DOHH2 (cell line): ENCODE measurements at regions not wholly inside any gene's neighbourhood (a gene's known extent, or its start where the extent isn't known, plus 50 kb on each side); places are given as distances from the start of the nearest gene placed in this dataset.

Source experiments
- H3F3A ChIP-seq: fragments of 200-600 bp; sonication (generic), shearing (Covaris generic); 2 replicates; pipeline ENCODE4 v1.6.0; 2016; ENCODE audit warnings: antibody characterized with exemption, mild to moderate bottlenecking; ENCODE audit not compliant: control insufficient read depth, insufficient read depth
- H3K27ac ChIP-seq: fragments of 200-600 bp; sonication (generic); 2 replicates; pipeline ENCODE4 v1.5.1; 2014; ENCODE audit warnings: low read depth, mild to moderate bottlenecking, low read length, moderate library complexity
- H3K27me3 ChIP-seq: fragments of 200-600 bp; sonication (generic); 2 replicates; pipeline ENCODE4 v1.6.1; 2014; ENCODE audit warnings: mild to moderate bottlenecking, low read length, mixed read lengths; ENCODE audit not compliant: control insufficient read depth
- H3K36me3 ChIP-seq: fragments of 200-600 bp; sonication (generic); 2 replicates; pipeline ENCODE4 v1.6.1; 2014; ENCODE audit warnings: mild to moderate bottlenecking, low read length, moderate library complexity, mixed read lengths; ENCODE audit not compliant: control insufficient read depth
- H3K4me1 ChIP-seq: fragments of 200-600 bp; sonication (generic); 2 replicates; pipeline ENCODE4 v1.6.1; 2014; ENCODE audit warnings: mild to moderate bottlenecking, low read length, mixed read lengths; ENCODE audit not compliant: control insufficient read depth
- H3K4me2 ChIP-seq: fragments of 200-600 bp; sonication (generic); 2 replicates; pipeline ENCODE4 v1.6.0; 2014; ENCODE audit warnings: mild to moderate bottlenecking, low read length, moderate library complexity
- H3K4me3 ChIP-seq: fragments of 200-600 bp; sonication (generic); 2 replicates; pipeline ENCODE4 v1.5.1; 2014; ENCODE audit warnings: mild to moderate bottlenecking, low read length, mixed read lengths
- H3K79me2 ChIP-seq: fragments of 200-600 bp; sonication (generic); 2 replicates; pipeline ENCODE4 v1.6.1; 2014; ENCODE audit warnings: mild to moderate bottlenecking, low read length, mixed read lengths; ENCODE audit not compliant: control insufficient read depth
- H3K9me2 ChIP-seq: fragments of 200-600 bp; sonication (generic); replicated peaks from 2 replicates; pipeline ENCODE4 v1.6.1; 2014; ENCODE audit warnings: mild to moderate bottlenecking, low read length, mixed read lengths; ENCODE audit not compliant: control insufficient read depth
- H3K9me3 ChIP-seq: fragments of 200-600 bp; sonication (generic); 2 replicates; pipeline ENCODE4 v1.6.1; 2014; ENCODE audit warnings: antibody characterized with exemption, low read length, mixed read lengths; ENCODE audit not compliant: control insufficient read depth, insufficient read depth
- H4K20me1 ChIP-seq: fragments of 200-600 bp; sonication (generic); 2 replicates; pipeline ENCODE4 v1.6.0; 2014; ENCODE audit warnings: low read depth, mild to moderate bottlenecking, antibody characterized with exemption, low read length, moderate library complexity; ENCODE audit not compliant: control insufficient read depth, insufficient read depth
- EZH2phosphoT487 ChIP-seq: fragments of 200-600 bp; sonication (generic); IDR thresholded peaks from 2 replicates; pipeline ENCODE4 v1.6.1; 2017; ENCODE audit warnings: borderline replicate concordance, mild to moderate bottlenecking, antibody characterized with exemption, low read length, moderate library complexity, mixed read lengths
- TF ChIP-seq, protein P1 (sequence below): fragments of 200-600 bp; sonication (generic); IDR thresholded peaks from one replicate; pipeline ENCODE4 v1.5.1; 2014; ENCODE audit warnings: antibody characterized with exemption, mild to moderate bottlenecking, low read depth, low read length; ENCODE audit not compliant: poor library complexity, severe bottlenecking

DNA sequence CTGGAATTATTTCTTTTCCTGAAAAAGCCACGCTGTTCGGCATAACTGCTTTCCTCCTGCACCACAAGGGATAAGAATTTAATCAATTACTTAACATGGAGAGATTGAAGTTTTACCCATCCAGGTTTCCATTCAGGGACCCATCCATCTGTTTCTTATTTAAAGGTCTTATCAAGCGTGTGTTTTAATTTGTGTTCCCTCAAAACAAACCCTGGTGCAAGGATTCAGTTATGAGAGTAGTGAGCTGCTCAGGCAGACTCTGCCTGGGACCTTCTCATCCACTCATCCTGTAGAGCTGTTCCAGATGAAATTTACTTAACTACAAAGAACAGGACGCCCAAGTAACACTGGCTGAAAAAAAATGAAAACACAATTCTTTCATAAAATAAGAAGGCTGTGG, 97.8 kb downstream of the BANF2 start:
- H3K27ac ChIP-seq = no peak overlapping the region
- TF ChIP-seq, protein P1, sequence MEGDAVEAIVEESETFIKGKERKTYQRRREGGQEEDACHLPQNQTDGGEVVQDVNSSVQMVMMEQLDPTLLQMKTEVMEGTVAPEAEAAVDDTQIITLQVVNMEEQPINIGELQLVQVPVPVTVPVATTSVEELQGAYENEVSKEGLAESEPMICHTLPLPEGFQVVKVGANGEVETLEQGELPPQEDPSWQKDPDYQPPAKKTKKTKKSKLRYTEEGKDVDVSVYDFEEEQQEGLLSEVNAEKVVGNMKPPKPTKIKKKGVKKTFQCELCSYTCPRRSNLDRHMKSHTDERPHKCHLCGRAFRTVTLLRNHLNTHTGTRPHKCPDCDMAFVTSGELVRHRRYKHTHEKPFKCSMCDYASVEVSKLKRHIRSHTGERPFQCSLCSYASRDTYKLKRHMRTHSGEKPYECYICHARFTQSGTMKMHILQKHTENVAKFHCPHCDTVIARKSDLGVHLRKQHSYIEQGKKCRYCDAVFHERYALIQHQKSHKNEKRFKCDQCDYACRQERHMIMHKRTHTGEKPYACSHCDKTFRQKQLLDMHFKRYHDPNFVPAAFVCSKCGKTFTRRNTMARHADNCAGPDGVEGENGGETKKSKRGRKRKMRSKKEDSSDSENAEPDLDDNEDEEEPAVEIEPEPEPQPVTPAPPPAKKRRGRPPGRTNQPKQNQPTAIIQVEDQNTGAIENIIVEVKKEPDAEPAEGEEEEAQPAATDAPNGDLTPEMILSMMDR = no peak
- TF ChIP-seq EZH2phosphoT487 = no peak
- no peak overlapping the region for H3K4me2 ChIP-seq

DNA sequence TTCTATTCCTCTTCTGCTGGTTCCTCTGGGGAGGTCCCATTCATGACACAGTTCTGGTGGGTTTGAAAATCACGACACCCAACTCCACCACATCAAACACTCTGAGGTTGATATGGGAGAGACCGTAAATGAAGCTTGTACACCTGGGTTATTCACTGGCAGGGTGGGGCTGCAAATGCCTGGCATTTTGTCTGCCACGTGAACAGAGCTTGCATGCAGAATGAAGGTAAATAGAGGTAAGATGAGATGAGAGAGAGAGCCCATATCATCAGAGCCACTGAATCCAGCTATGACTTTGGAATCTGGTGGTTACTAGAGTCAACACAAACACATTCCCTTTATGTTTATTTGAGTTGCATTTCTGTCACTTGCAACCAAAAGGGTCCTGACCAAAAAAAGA, 97.4 kb downstream of the BANF2 start:
- Histone ChIP-seq H3K79me2 (no peaks in the 10 kb centered on the region), H4K20me1 (no peaks in the 10 kb centered on the region), H3K36me3 (no peaks in the 10 kb centered on the region), H3K27me3 (0 out of 2 replicates have a peak, but pooled peaks cover 4% of the 10 kb centered on the region), H3K4me2 (no peak overlapping the region), H3K4me3 (no peak overlapping the region), H3K9me3 (0 out of 2 replicates have a peak, but pooled peaks cover 3% of the 10 kb centered on the region), H3K4me1 (no peaks in the 10 kb centered on the region), H3K27ac (no peak overlapping the region), H3F3A (no peaks in the 10 kb centered on the region), H3K9me2 (no peaks in the 10 kb centered on the region)
- no peak for TF ChIP-seq EZH2phosphoT487
- TF ChIP-seq, protein P1 = no peak

More for the DNA sequence above, 97.8 kb downstream of the BANF2 start:
- Histone ChIP-seq H3K79me2 (no peaks in the 10 kb centered on the region), H3K9me2 (no peaks in the 10 kb centered on the region), H3K9me3 (0 out of 2 replicates have a peak, but pooled peaks cover 3% of the 10 kb centered on the region), H3F3A (no peaks in the 10 kb centered on the region), H3K36me3 (no peaks in the 10 kb centered on the region), H3K4me3 (no peak overlapping the region), H3K4me1 (no peaks in the 10 kb centered on the region), H4K20me1 (no peaks in the 10 kb centered on the region), H3K27me3 (0 out of 2 replicates have a peak, but pooled peaks cover 4% of the 10 kb centered on the region)

DNA sequence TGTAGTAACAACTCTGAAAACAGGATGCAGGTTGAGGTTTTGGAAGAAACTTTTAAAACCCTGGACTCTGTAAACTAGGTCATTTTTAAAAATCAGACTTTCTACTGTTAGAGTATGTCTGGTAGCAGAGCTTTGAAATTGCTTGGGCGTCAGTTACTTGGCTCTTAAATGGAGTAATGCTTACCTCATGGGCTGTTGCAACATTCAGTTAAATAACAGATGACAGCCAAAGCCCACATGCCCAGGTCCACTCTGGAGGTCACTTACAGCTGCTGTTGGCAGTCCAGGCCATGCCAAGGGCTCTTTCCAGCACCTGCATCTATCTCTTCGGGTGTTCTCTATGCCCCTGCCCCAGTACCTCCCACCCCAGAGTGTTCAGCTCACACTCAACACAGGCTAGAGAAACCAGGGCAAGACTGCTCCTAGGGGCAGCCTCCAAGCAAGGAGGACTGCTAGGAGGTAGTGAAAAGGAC, 96.4 kb downstream of the BANF2 start:
- no peaks in the 10 kb centered on the region for H4K20me1 ChIP-seq
- no peak for TF ChIP-seq EZH2phosphoT487
- TF ChIP-seq, protein P1 = no peak
- H3K27me3 ChIP-seq = 0 out of 2 replicates have a peak, but pooled peaks cover 4% of the 10 kb centered on the region
- no peak overlapping the region for H3K4me2 ChIP-seq
- no peaks in the 10 kb centered on the region for H3K36me3 ChIP-seq
- no peak overlapping the region for H3K27ac ChIP-seq
- H3K79me2 ChIP-seq = no peaks in the 10 kb centered on the region
- H3F3A ChIP-seq = no peaks in the 10 kb centered on the region
- no peak overlapping the region for H3K4me3 ChIP-seq
- no peaks in the 10 kb centered on the region for H3K9me2 ChIP-seq
- no peaks in the 10 kb centered on the region for H3K4me1 ChIP-seq
- 0 out of 2 replicates have a peak, but pooled peaks cover 3% of the 10 kb centered on the region for H3K9me3 ChIP-seq
